H9 (cell line): ENCODE measurements at regions not wholly inside any gene's neighbourhood (a gene's known extent, or its start where the extent isn't known, plus 50 kb on each side); places are given as distances from the start of the nearest gene placed in this dataset.

ENCODE experiments used
- DNase-seq: peaks from one replicate; pipeline ENCODE4 v3.0.0-alpha.2; 2017
- H2AFZ ChIP-seq: one replicate; pipeline ENCODE4 v1.6.1; 2013; ENCODE audit warnings: mild to moderate bottlenecking, low read length, control low read depth, moderate library complexity
- H2AK5ac ChIP-seq: 2 replicates; pipeline ENCODE4 v1.6.1; 2013; ENCODE audit warnings: low read length, control low read depth, mixed read lengths; ENCODE audit not compliant: insufficient read length
- H2BK120ac ChIP-seq: one replicate; pipeline ENCODE4 v1.6.1; 2013; ENCODE audit warnings: low read depth, mild to moderate bottlenecking, low read length, control low read depth, inconsistent platforms; ENCODE audit not compliant: poor library complexity, severe bottlenecking
- H2BK12ac ChIP-seq: 2 replicates; pipeline ENCODE4 v1.6.1; 2013; ENCODE audit warnings: low read length, control low read depth, mixed read lengths, low read depth; ENCODE audit not compliant: insufficient read length
- H2BK15ac ChIP-seq: 2 replicates; pipeline ENCODE4 v1.6.1; 2013; ENCODE audit warnings: low read depth, low read length, control low read depth
- H2BK20ac ChIP-seq: one replicate; pipeline ENCODE4 v1.6.1; 2013; ENCODE audit warnings: low read depth, mild to moderate bottlenecking, low read length, control low read depth, inconsistent platforms; ENCODE audit not compliant: poor library complexity, severe bottlenecking
- H2BK5ac ChIP-seq: 2 replicates; pipeline ENCODE4 v1.6.1; 2013; ENCODE audit warnings: low read length, control low read depth, mixed read lengths; ENCODE audit not compliant: insufficient read length
- H3K14ac ChIP-seq: 2 replicates; pipeline ENCODE4 v1.6.1; 2013; ENCODE audit warnings: low read length, control low read depth; ENCODE audit not compliant: insufficient read depth
- H3K18ac ChIP-seq: 2 replicates; pipeline ENCODE4 v1.6.1; 2013; ENCODE audit warnings: low read depth, mild to moderate bottlenecking, mixed read lengths, low read length, control low read depth; ENCODE audit not compliant: insufficient read length
- H3K23ac ChIP-seq: 2 replicates; pipeline ENCODE4 v1.6.1; 2013; ENCODE audit warnings: low read length, control low read depth, mixed read lengths, low read depth; ENCODE audit not compliant: insufficient read length
- H3K23me2 ChIP-seq: 2 replicates; pipeline ENCODE4 v1.6.1; 2013; ENCODE audit warnings: low read depth, mild to moderate bottlenecking, mixed read lengths, low read length, control low read depth; ENCODE audit not compliant: insufficient read length, poor library complexity, severe bottlenecking
- H3K27ac ChIP-seq: 2 replicates; pipeline ENCODE4 v1.5.1; 2013; ENCODE audit warnings: low read length, control low read depth, mixed read lengths, low read depth; ENCODE audit not compliant: insufficient read length
- H3K27me3 ChIP-seq: 2 replicates; pipeline ENCODE4 v1.6.1; 2013; ENCODE audit warnings: low read length, control low read depth, inconsistent platforms; ENCODE audit not compliant: insufficient read depth
- H3K4ac ChIP-seq: 2 replicates; pipeline ENCODE4 v1.6.1; 2013; ENCODE audit warnings: low read depth, mild to moderate bottlenecking, control low read depth, inconsistent platforms, low read length, moderate library complexity
- H3K4me1 ChIP-seq: 2 replicates; pipeline ENCODE4 v1.6.1; 2013; ENCODE audit warnings: low read length, control low read depth, inconsistent platforms; ENCODE audit not compliant: insufficient read depth
- H3K4me2 ChIP-seq: 2 replicates; pipeline ENCODE4 v1.6.1; 2013; ENCODE audit warnings: low read length, control low read depth, mixed read lengths; ENCODE audit not compliant: insufficient read length, insufficient read depth
- H3K56ac ChIP-seq: 2 replicates; pipeline ENCODE4 v1.6.1; 2013; ENCODE audit warnings: low read depth, mild to moderate bottlenecking, mixed read lengths, low read length, control low read depth; ENCODE audit not compliant: insufficient read length
- H3K79me1 ChIP-seq: 2 replicates; pipeline ENCODE4 v1.6.1; 2013; ENCODE audit warnings: low read depth, mild to moderate bottlenecking, moderate library complexity, low read length, control low read depth, inconsistent platforms; ENCODE audit not compliant: insufficient read depth, poor library complexity, severe bottlenecking
- H3K79me2 ChIP-seq: 2 replicates; pipeline ENCODE4 v1.6.1; 2013; ENCODE audit warnings: low read length, control low read depth, inconsistent platforms; ENCODE audit not compliant: insufficient read depth
- H3K9ac ChIP-seq: 2 replicates; pipeline ENCODE4 v1.6.1; 2013; ENCODE audit warnings: low read length, control low read depth, mixed read lengths; ENCODE audit not compliant: insufficient read length; ENCODE audit errors: extremely low read depth
- H3K9me3 ChIP-seq: one replicate; pipeline ENCODE4 v1.6.1; 2013; ENCODE audit warnings: low read depth, low read length, inconsistent platforms; ENCODE audit not compliant: control insufficient read depth
- H3T11ph ChIP-seq: one replicate; pipeline ENCODE4 v1.6.1; 2013; ENCODE audit warnings: mild to moderate bottlenecking, low read length, control low read depth, inconsistent platforms
- H4K20me1 ChIP-seq: one replicate; pipeline ENCODE4 v1.6.1; 2013; ENCODE audit not compliant: control insufficient read depth, insufficient read length, insufficient read depth
- H4K5ac ChIP-seq: 2 replicates; pipeline ENCODE4 v1.6.1; 2013; ENCODE audit warnings: low read depth, mild to moderate bottlenecking, mixed read lengths, low read length, control low read depth; ENCODE audit not compliant: insufficient read length
- H4K8ac ChIP-seq: replicated peaks from 2 replicates; pipeline ENCODE4 v1.6.1; 2013; ENCODE audit warnings: low read length, control low read depth, mixed read lengths, low read depth; ENCODE audit not compliant: insufficient read length
- H4K91ac ChIP-seq: 2 replicates; pipeline ENCODE4 v1.6.1; 2013; ENCODE audit warnings: low read depth, mild to moderate bottlenecking, moderate library complexity, mixed read lengths, low read length, control low read depth; ENCODE audit not compliant: insufficient read length
- H3K27ac Mint-ChIP-seq, 3 experiments: 2 replicates in 2 of 3; 3 replicates in 1 of 3; pipeline ENCODE4 v1.8.0; 2020 to 2021; ENCODE audit warnings: mixed read lengths in 3 of 3, mild to moderate bottlenecking in 1 of 3, moderate library complexity in 1 of 3
- H3K27me3 Mint-ChIP-seq: 2 replicates; pipeline ENCODE4 v1.8.0; 2021; ENCODE audit warnings: low read depth, mild to moderate bottlenecking, moderate library complexity, mixed read lengths
- H3K36me3 Mint-ChIP-seq, 3 experiments: 2 replicates in 2 of 3; 3 replicates in 1 of 3; pipeline ENCODE4 v1.8.0; 2020 to 2021; ENCODE audit warnings: low read depth in 3 of 3, mixed read lengths in 3 of 3; ENCODE audit not compliant: insufficient read depth in 1 of 3
- H3K4me1 Mint-ChIP-seq, 2 experiments: 2 replicates each; pipeline ENCODE4 v1.8.0; 2020; ENCODE audit warnings: mixed read lengths in 2 of 2
- H3K4me3 Mint-ChIP-seq, 2 experiments: 2 replicates in 1 of 2; 3 replicates in 1 of 2; pipeline ENCODE4 v1.8.0; 2020 to 2021; ENCODE audit warnings: mild to moderate bottlenecking in 2 of 2, mixed read lengths in 2 of 2, moderate library complexity in 1 of 2
- H3K9me3 Mint-ChIP-seq, 2 experiments: 2 replicates in 1 of 2; 3 replicates in 1 of 2; pipeline ENCODE4 v1.8.0; 2020; ENCODE audit warnings: mild to moderate bottlenecking in 2 of 2, mixed read lengths in 2 of 2, moderate library complexity in 1 of 2
- CTCF ChIP-seq: fragments of 200-600 bp; sonication (generic); conservative IDR thresholded peaks from 3 replicates; pipeline ENCODE4 v1.8.0; 2021; ENCODE audit warnings: antibody characterized with exemption, mild to moderate bottlenecking
- WGBS: extraction: QIAGEN DNeasy Blood & Tissue Kit; methylation state at CpG from one replicate; pipeline ENCODE4 v1.1.7; 2013; ENCODE audit warnings: missing lambda C conversion rate, low lambda C conversion rate, mixed read lengths; ENCODE audit not compliant: insufficient read length; ENCODE audit errors: extremely low coverage; 5-methylcytosine and 5-hydroxymethylcytosine counted together

GRCh38 chr2:51289045-51289444, 257.1 kb upstream of the NRXN1 start:
- Mint-ChIP-seq H3K27me3 (no peaks in the 10 kb centered on the region), H3K27ac (no peak overlapping the region), H3K4me1 (peaks cover 29 to 33% of the 10 kb centered on the region in 2 experiments), H3K36me3 (peaks cover 0 to 8% (median 4%) of the 10 kb centered on the region in 3 experiments; a peak in 2 of 7 replicates), H3K9me3 (no peaks in the 10 kb centered on the region; a peak in 1 of 5 replicates), H3K4me3 (no peak overlapping the region)
- no peak for TF ChIP-seq CTCF
- H3K79me2 ChIP-seq = no peaks in the 10 kb centered on the region
- no peak overlapping the region for H2BK15ac ChIP-seq
- no peaks in the 10 kb centered on the region for H3K27me3 ChIP-seq
- H3K9ac ChIP-seq = no peak overlapping the region
- no peaks in the 10 kb centered on the region for H3K9me3 ChIP-seq
- H3K27ac ChIP-seq = no peak overlapping the region
- H3K4ac ChIP-seq = no peak overlapping the region
- no peak overlapping the region for H3K4me2 ChIP-seq
- no peak overlapping the region for H2BK12ac ChIP-seq
- H2AFZ ChIP-seq = no peak overlapping the region
- H2BK120ac ChIP-seq = no peak overlapping the region
- H3K18ac ChIP-seq = no peak overlapping the region
- DNase-seq = no peak
- H2BK20ac ChIP-seq = no peak overlapping the region
- H2AK5ac ChIP-seq = no peak overlapping the region
- no peak overlapping the region for H3T11ph ChIP-seq
- H3K4me1 ChIP-seq = no peaks in the 10 kb centered on the region
- H4K20me1 ChIP-seq = no peaks in the 10 kb centered on the region
- H3K14ac ChIP-seq = no peak overlapping the region
- no CpG with 5 or more reads among the region's 1 CpG for WGBS
- H3K79me1 ChIP-seq = no peaks in the 10 kb centered on the region
- no peak overlapping the region for H3K23ac ChIP-seq
- H4K91ac ChIP-seq = no peak overlapping the region
- H2BK5ac ChIP-seq = no peak overlapping the region
- H4K8ac ChIP-seq = no peak overlapping the region
- no peaks in the 10 kb centered on the region for H3K23me2 ChIP-seq
- no peak overlapping the region for H4K5ac ChIP-seq
- no peak overlapping the region for H3K56ac ChIP-seq
